ENCODE measurements at regions not wholly inside any gene's neighbourhood (a gene's known extent, or its start where the extent isn't known, plus 50 kb on each side); places are given as distances from the start of the nearest gene placed in this dataset.
A peak's percentile ranks its signal among the peaks of the same experiment; 100 is the strongest.

GRCh38 chr22:27186643-27187042, 529.3 kb downstream of the MIAT start:
- no peak for DNase-seq

DNA sequence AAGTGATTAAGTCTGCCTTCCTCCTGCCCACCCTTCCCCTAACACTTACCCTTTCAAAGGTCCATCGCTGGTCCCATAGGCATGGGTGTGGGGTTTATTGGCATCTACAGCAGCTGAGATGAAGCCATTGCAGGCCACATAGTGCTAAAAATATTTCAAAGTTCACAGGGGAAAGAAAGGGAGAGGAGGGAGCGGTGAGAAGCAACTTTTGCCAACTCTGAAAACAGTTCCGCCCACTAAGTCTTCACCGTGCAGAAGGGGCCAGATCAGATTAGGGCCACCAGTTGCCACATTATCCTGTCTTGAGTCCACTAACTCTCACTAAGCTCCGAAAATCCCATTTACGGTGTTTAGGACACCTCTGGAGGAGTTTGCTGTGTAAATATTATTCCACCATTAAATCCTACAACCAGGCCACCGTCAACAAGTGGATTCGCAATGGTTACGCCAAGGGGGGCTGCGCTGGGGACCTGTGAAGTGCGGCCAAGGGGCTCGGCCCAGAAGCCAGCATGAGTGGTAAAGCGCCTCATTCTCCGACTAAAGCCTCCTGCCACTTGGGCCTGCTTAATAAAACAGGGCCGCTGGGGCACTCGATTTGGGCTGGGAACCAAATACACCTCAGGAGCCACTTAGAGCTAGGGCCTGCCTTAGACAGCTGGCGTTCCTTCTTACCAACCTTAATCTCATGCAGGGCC, 534.9 kb downstream of the MIAT start:
- no peak for DNase-seq

DNA sequence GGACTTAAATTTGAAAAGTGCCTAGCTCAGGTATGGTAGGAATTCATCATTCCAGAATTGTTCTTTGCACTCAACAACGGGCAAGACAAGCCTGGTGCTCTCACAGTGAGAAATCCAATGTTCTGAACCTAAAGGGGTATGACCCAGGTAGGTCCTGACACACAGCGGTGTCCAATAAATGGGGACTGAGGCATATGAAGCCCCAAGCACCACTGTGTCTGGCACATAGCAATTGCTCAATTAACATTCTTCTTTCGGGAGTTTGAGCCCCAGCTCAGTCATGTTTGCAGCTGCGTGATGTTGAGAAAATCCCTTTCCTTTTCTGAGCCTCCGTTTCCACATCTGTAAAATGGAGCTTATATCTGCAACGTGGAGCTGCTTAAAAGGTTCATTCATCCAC, 535.8 kb downstream of the MIAT start:
- no peak for DNase-seq

GRCh38 chr22:27193636-27194035, 536.2 kb downstream of the MIAT start:
- no peak for DNase-seq

DNA sequence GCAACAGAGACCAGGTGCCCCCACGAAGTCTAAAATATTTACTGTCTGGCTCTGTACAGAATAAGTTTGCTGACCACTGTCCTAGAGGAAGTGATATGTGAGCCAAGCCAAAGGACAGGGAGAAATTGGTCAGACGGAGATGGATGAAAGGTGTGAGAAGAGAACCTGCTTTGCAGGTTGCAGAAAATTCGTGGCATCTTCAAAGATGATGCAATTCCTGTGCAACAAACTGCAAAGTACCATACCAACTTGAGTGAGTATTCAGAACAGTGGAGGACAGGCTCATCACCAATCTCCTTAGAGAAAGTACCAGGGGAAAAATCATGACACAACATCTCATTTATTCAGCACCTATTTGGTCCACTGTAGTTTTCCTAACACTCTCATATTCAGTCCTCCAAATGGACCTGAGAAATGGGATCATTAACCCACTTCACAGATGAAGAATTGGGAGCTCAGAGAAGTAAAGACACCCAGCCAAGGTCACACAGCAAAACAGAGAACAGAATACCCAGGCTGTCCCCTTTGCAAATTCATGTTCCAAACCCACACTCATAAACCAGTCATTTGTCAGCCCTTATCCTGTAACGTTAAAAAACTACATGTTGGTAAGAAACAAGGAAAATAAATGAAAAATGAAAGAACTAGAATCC, 536.8 kb downstream of the MIAT start:
- no peak for DNase-seq

GRCh38 chr22:27195094-27195493, 537.7 kb downstream of the MIAT start:
- DNase-seq = peak; percentile 64

DNA sequence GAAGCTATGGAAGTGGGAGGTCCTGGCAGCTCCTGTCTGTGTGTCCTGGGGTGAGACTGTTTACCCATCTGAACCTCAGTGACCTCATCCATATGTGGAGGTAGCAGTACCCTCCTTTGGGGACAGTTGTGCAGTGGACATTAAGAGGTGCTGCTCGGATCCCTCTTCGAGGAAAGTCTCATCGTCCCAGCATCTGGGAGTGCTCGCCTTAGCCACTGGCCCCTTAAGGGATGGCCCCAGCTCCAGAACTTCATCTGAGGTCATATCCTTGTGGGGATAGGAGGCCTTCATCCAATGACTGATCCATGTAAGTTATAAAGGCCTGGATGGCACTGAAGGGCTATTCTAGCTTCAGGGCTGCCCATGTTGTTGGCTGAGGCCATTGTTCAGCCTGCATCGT, 538.1 kb downstream of the MIAT start:
- DNase-seq = no peak

GRCh38 chr22:27196606-27197005, 539.2 kb downstream of the MIAT start:
- peak; percentile 66 for DNase-seq

DNA sequence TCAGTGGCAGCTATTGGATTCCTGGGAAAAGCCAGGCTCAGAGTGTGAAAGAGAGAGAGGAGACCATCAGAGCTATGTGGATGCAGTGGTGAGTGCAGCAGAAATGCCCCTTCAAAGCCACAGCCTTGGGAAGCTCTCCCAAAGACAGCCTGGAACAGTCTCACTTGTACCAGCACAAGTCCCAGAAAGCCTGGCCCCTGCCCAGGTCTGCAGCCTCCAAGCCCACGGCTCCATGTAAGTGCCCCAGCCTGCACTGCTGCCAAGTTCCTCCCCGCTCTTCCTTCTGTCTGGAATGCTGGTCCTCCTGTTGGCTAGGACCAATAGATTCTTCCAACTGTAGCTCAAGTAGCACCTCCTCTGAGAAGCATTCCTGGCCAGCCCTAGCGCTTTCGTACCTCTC, 539.7 kb downstream of the MIAT start:
- peak; percentile 17 for DNase-seq

GRCh38 chr22:27197618-27198017, 540.2 kb downstream of the MIAT start:
- no peak for DNase-seq

- no peak for DNase-seq
Observed at GRCh38 chr22:27198518-27199035, 541.2 kb downstream of the MIAT start.

GRCh38 chr22:27199354-27199753, 542.0 kb downstream of the MIAT start:
- DNase-seq = no peak

GRCh38 chr22:27201276-27201675, 543.9 kb downstream of the MIAT start:
- no peak for DNase-seq

GRCh38 chr22:27201741-27202140, 544.4 kb downstream of the MIAT start:
- no peak for DNase-seq

DNA sequence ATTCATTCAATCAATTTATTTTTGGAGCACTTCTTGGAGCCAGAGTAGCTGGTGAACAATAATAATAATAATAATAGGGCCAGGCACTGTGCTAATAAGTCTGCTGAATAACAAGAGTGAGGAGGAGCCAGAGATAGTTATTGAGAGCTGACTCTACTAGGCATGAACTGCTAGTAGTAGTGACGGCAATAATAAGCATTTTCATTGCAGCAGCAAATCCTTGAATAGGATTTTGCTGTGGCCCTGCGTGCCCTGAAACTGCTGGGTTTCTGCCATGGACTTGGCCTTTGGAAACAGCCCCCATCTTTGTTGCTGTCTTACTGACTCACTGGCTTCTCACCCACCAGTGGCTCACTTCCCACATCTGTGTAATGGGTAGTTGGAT, 545.9 kb downstream of the MIAT start:
- no peak for DNase-seq

DNA sequence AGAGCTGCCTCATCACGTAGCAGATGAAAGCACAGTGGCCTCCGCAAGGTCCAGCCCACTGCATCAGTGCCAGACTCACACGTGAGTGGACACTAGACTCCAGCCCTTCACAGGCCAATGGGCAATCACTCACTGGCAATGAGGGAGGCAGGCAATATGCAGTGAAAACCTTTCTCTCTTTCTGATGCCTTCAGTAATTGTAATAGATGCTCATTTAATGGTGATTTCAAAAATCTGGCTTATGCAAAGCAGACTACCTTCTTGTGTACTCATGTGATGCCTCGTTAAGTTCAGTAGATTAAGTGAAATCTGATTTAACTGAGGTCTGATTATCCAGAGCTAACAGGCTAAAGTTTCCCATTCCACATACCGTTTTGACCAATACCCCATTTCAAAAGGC, 546.9 kb downstream of the MIAT start:
- DNase-seq = no peak

- no peak for DNase-seq
Observed at GRCh38 chr22:27204817-27205216, 547.4 kb downstream of the MIAT start.

GRCh38 chr22:27205492-27206373, 548.3 kb downstream of the MIAT start:
- peak; percentile 65 for DNase-seq

DNA sequence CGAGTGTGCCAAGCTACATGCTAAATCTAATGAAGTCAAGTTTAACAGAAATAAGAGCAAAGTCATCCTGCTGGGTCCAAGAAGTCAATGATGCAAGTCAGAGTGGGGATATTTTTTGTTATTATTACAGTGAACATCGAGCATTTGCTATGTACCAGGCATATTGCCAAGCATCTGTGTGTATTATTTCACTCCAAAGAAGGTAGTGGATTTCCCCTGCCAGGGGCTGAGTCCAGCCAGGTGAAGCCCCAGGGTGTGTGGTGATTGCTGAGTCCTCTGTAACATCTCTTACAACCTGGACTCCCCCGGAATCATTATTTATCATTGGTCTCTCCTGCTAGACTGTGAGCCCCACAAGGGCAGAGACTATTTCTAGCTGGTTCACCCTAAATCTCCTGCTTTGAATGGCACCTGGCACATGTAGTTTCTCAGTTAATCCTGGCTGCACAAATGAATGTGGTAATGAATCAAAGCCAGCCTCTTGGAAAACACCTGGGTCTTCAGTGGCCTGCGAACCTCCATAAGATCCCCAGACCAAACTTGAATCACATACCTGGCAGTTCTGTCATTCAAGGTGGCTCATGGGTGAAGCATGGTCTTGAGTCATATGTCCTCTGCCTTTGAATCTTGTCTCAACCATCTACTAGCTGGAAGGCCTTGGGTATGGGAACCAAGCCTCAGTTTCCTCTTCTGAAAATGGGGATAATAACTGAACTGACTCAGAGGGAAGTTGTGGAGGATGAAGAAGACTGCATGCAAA, 549.2 kb downstream of the MIAT start:
- no peak for DNase-seq

DNA sequence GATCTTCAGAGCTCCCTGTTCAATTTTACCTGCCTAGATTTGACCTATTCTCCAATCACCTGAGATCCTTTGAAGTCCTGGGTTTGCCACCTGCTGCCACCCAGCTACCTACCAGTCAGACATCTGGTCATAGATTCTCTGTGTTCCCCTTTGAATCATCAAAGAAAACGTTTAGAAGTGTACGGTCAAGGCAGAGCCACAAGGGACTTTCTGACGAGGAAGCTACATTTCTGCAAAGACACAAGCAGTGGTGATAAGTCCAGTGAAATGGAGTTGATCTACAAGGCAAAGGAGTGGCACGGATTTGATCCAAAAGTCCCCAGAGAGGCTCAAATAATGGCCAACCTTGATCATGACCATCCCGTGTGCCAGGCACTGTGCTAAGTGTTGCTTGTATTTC, 549.9 kb downstream of the MIAT start:
- DNase-seq = no peak

- DNase-seq = no peak
Observed at GRCh38 chr22:27207907-27208306, 550.5 kb downstream of the MIAT start.

GRCh38 chr22:27210111-27210730, 552.8 kb downstream of the MIAT start:
- no peak for DNase-seq

Measured in hindlimb muscle (tissue), 1 donor.